Endodermal cell (in vitro differentiated cells): ENCODE measurements at regions not wholly inside any gene's neighbourhood (a gene's known extent, or its start where the extent isn't known, plus 50 kb on each side); places are given as distances from the start of the nearest gene placed in this dataset.

ENCODE experiments used
- DNase-seq: peaks from one replicate; pipeline ENCODE4 v3.0.0-alpha.2; 2017
- H3K27ac ChIP-seq: 2 replicates; pipeline ENCODE4 v1.5.1; 2013; ENCODE audit warnings: mild to moderate bottlenecking, low read depth, low read length, moderate library complexity
- H3K27me3 ChIP-seq: 2 replicates; pipeline ENCODE4 v1.6.1; 2013; ENCODE audit warnings: mild to moderate bottlenecking, low read length, moderate library complexity; ENCODE audit not compliant: insufficient read depth, control insufficient read depth, poor library complexity, severe bottlenecking
- H3K36me3 ChIP-seq: 2 replicates; pipeline ENCODE4 v1.7.0; 2013; ENCODE audit warnings: mild to moderate bottlenecking, low read length, moderate library complexity; ENCODE audit not compliant: control insufficient read depth, insufficient read depth
- H3K4me1 ChIP-seq: one replicate; pipeline ENCODE4 v1.7.0; 2013; ENCODE audit warnings: low read length; ENCODE audit not compliant: control insufficient read depth, insufficient read depth
- H3K4me3 ChIP-seq: 2 replicates; pipeline ENCODE4 v1.5.1; 2013; ENCODE audit warnings: mild to moderate bottlenecking, low read length, moderate library complexity
- H3K9ac ChIP-seq: 2 replicates; pipeline ENCODE4 v1.6.1; 2013; ENCODE audit warnings: mild to moderate bottlenecking, low read length, moderate library complexity; ENCODE audit not compliant: poor library complexity, severe bottlenecking; ENCODE audit errors: extremely low read depth
- H3K9me3 ChIP-seq: 2 replicates; pipeline ENCODE4 v1.6.1; 2013; ENCODE audit warnings: mild to moderate bottlenecking, low read length, moderate library complexity; ENCODE audit not compliant: control insufficient read depth
- H3K27ac Mint-ChIP-seq: 2 replicates; pipeline ENCODE4 v1.8.0; 2020; ENCODE audit warnings: mixed read lengths
- H3K27me3 Mint-ChIP-seq: 2 replicates; pipeline ENCODE4 v1.8.0; 2021; ENCODE audit warnings: mild to moderate bottlenecking, mixed read lengths; ENCODE audit not compliant: insufficient read depth
- H3K36me3 Mint-ChIP-seq: 2 replicates; pipeline ENCODE4 v1.8.0; 2020; ENCODE audit warnings: low read depth, mixed read lengths
- H3K4me1 Mint-ChIP-seq: 2 replicates; pipeline ENCODE4 v1.8.0; 2020; ENCODE audit warnings: mixed read lengths
- H3K4me3 Mint-ChIP-seq: 2 replicates; pipeline ENCODE4 v1.8.0; 2020; ENCODE audit warnings: mild to moderate bottlenecking, moderate library complexity, mixed read lengths
- H3K9me3 Mint-ChIP-seq: 2 replicates; pipeline ENCODE4 v1.8.0; 2020; ENCODE audit warnings: mild to moderate bottlenecking, mixed read lengths
- WGBS, 2 experiments: methylation state at CpG; one replicate each; pipeline versions ENCODE4 v1.1.5 to v1.1.7; 2013; ENCODE audit warnings: missing lambda C conversion rate in 2 of 2, mixed read lengths in 1 of 2; ENCODE audit not compliant: insufficient coverage in 1 of 2, insufficient read length in 1 of 2; 5-methylcytosine and 5-hydroxymethylcytosine counted together
- TF ChIP-seq, protein P1 (sequence below): fragments of 200-600 bp; sonication (generic); conservative IDR thresholded peaks from 2 replicates; pipeline ENCODE4 v1.5.0; 2021; ENCODE audit warnings: antibody characterized with exemption, mild to moderate bottlenecking

DNA sequence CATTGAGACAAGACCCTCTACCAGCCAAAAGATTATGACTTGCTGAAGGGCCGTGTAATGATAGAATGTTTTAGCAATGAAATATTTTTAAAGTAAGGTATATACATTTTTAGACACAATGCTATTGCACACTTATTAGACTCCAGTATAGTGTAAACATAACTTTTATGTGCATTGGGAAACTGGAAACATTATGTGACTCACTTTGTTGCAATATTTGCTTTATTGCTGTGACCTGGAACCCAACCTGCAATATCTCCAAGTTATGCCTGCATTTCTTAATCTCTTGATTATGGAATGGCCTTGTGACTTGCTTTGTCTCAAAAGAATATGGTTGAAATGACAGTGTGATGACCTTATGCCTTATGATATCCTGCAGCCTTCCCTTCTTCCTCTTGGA lies 502.0 kb downstream of the EPHA4 start:
- Mint-ChIP-seq H3K27me3 (no peaks in the 10 kb centered on the region), H3K9me3 (peaks cover 29% of the 10 kb centered on the region), H3K36me3 (no peaks in the 10 kb centered on the region), H3K27ac (no peak overlapping the region), H3K4me1 (no peaks in the 10 kb centered on the region), H3K4me3 (no peak overlapping the region)
- no peak overlapping the region for H3K27ac ChIP-seq
- no peak overlapping the region for H3K4me3 ChIP-seq
- H3K4me1 ChIP-seq: no peaks in the 10 kb centered on the region
- H3K9me3 ChIP-seq: peaks cover 18% of the 10 kb centered on the region
- TF ChIP-seq, protein P1, sequence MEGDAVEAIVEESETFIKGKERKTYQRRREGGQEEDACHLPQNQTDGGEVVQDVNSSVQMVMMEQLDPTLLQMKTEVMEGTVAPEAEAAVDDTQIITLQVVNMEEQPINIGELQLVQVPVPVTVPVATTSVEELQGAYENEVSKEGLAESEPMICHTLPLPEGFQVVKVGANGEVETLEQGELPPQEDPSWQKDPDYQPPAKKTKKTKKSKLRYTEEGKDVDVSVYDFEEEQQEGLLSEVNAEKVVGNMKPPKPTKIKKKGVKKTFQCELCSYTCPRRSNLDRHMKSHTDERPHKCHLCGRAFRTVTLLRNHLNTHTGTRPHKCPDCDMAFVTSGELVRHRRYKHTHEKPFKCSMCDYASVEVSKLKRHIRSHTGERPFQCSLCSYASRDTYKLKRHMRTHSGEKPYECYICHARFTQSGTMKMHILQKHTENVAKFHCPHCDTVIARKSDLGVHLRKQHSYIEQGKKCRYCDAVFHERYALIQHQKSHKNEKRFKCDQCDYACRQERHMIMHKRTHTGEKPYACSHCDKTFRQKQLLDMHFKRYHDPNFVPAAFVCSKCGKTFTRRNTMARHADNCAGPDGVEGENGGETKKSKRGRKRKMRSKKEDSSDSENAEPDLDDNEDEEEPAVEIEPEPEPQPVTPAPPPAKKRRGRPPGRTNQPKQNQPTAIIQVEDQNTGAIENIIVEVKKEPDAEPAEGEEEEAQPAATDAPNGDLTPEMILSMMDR: no peak
- DNase-seq: no peak
- H3K27me3 ChIP-seq: no peaks in the 10 kb centered on the region
- no peaks in the 10 kb centered on the region for H3K36me3 ChIP-seq
- no CpG with 5 or more reads among the region's 1 CpG for WGBS, 2 experiments
- no peak overlapping the region for H3K9ac ChIP-seq

DNA sequence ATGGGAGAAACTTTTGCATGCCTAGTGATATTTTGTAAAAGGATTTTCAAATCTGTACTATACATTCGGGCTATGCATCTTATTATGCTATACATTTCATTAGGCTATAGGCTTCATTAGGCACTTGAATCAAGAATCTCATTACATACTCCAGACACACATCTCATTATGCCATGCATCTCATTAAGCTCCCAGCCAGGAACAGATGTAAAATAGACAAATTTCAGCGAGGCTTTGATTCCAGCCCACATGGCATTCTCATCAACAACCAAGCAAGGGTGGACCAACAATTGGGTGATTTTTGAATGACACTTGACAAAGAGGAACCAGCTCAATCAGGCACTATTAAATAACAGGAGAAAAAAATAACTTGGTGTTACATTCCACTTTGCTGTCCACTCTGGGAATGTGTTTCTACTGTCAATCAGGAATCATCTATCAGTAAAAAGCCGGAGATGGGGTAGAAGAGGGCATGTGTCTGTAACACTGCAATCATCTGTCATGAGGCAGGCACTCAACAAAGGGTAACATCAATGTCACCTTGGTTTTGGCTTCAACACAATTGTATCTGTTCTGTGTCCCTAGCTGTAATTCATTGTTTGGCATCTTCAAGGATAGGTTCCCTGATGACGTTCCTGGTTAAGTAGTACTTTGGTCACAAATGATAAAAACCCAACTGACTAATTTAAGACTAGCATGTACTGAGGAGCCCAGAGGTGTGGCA lies 498.6 kb downstream of the EPHA4 start:
- no peaks in the 10 kb centered on the region for H3K4me1 ChIP-seq
- no peak overlapping the region for H3K9ac ChIP-seq
- H3K27me3 Mint-ChIP-seq: no peaks in the 10 kb centered on the region
- 92 to 94% methylated on average over 3 to 4 of the region's 4 CpGs for WGBS, 2 experiments
- no peaks in the 10 kb centered on the region for H3K36me3 ChIP-seq
- no peak overlapping the region for H3K27ac ChIP-seq
- H3K27ac Mint-ChIP-seq: no peak overlapping the region
- no peaks in the 10 kb centered on the region for H3K27me3 ChIP-seq
- no peaks in the 10 kb centered on the region for H3K4me1 Mint-ChIP-seq
- peaks cover 18% of the 10 kb centered on the region for H3K9me3 ChIP-seq
- peaks cover 29% of the 10 kb centered on the region for H3K9me3 Mint-ChIP-seq
- TF ChIP-seq, protein P1: no peak
- no peak overlapping the region for H3K4me3 Mint-ChIP-seq
- no peaks in the 10 kb centered on the region for H3K36me3 Mint-ChIP-seq
- no peak overlapping the region for H3K4me3 ChIP-seq
- DNase-seq: no peak

DNA sequence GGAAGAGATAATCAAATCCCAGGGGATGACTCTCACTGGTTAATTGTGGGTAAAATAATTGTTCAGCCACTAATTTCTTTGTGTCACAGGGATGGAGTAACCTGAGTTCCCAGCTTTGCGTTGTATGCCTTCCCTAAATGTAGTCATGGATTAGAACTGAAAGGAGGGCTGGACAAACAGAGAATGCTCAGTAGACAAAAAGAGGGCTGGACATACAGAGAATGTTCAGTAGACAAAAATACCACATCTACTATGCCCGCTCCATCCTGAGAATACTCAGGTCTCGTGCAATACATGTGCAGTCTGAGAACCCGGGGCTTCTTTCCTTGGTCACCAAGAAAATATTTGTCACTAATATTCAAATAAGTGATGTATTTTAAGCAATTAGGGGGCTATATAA lies 497.9 kb downstream of the EPHA4 start:
- Histone ChIP-seq H3K9me3 (peaks cover 18% of the 10 kb centered on the region), H3K27ac (no peak overlapping the region), H3K27me3 (no peaks in the 10 kb centered on the region), H3K36me3 (no peaks in the 10 kb centered on the region), H3K4me3 (no peak overlapping the region), H3K4me1 (no peaks in the 10 kb centered on the region), H3K9ac (no peak overlapping the region)
- no peaks in the 10 kb centered on the region for H3K4me1 Mint-ChIP-seq
- no peak overlapping the region for H3K27ac Mint-ChIP-seq
- H3K9me3 Mint-ChIP-seq: peaks cover 29% of the 10 kb centered on the region
- no peak for DNase-seq
- H3K4me3 Mint-ChIP-seq: no peak overlapping the region
- H3K27me3 Mint-ChIP-seq: no peaks in the 10 kb centered on the region
- TF ChIP-seq, protein P1: no peak
- H3K36me3 Mint-ChIP-seq: no peaks in the 10 kb centered on the region
- 92% methylated on average over 1 to 4 of the region's 4 CpGs for WGBS, 2 experiments
